Astrocyte of the cerebellum (primary cell): ENCODE measurements at regions not wholly inside any gene's neighbourhood (a gene's known extent, or its start where the extent isn't known, plus 50 kb on each side); places are given as distances from the start of the nearest gene placed in this dataset.

ENCODE experiments used
- DNase-seq: peaks from one replicate; pipeline ENCODE4 v3.0.0-alpha.2; 2011; ENCODE audit warnings: low read depth
- H3K4me3 ChIP-seq: 2 replicates; pipeline ENCODE4 v1.5.1; 2011; ENCODE audit warnings: mild to moderate bottlenecking, low read depth, low read length, moderate library complexity
- in situ Hi-C: cut with HindIII; loops from 2 replicates; pipeline ENCODE4 v1.10.0; 2017; ENCODE audit warnings: low sequenced_read_pairs
- TF ChIP-seq, protein P1 (sequence below): IDR thresholded peaks from 2 replicates; pipeline ENCODE4 v1.5.1; 2012; ENCODE audit warnings: low read length, low read depth, moderate library complexity, mild to moderate bottlenecking; ENCODE audit errors: missing control alignments

DNA sequence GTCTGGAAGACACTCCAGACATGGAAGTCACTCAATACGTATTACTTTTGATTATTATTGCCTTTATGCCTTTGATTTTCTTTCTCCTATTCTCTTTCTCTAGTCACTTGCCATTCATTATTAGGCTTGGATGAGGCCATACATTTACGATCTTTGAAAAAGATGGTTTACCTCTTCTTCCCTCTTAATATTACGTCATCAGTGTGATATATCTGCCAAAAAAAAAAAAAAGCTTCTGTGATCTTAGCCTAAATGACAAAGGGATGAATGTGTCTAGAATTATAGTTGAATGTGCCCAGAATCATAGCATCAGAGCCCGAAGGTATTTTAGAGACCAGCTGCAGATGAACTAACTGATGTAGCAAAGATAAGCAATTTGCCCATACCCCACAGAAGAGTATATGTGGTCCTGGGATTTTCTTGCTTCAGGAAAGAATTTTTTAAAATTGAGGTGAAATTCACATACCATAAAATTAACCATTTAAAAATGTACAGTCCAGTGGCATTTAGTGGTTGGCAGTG, 73.9 kb downstream of the HHEX start:
- H3K4me3 ChIP-seq = no peak overlapping the region
- TF ChIP-seq, protein P1, sequence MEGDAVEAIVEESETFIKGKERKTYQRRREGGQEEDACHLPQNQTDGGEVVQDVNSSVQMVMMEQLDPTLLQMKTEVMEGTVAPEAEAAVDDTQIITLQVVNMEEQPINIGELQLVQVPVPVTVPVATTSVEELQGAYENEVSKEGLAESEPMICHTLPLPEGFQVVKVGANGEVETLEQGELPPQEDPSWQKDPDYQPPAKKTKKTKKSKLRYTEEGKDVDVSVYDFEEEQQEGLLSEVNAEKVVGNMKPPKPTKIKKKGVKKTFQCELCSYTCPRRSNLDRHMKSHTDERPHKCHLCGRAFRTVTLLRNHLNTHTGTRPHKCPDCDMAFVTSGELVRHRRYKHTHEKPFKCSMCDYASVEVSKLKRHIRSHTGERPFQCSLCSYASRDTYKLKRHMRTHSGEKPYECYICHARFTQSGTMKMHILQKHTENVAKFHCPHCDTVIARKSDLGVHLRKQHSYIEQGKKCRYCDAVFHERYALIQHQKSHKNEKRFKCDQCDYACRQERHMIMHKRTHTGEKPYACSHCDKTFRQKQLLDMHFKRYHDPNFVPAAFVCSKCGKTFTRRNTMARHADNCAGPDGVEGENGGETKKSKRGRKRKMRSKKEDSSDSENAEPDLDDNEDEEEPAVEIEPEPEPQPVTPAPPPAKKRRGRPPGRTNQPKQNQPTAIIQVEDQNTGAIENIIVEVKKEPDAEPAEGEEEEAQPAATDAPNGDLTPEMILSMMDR = no peak
- DNase-seq = no peak
- in situ Hi-C loops = no loop called here

DNA sequence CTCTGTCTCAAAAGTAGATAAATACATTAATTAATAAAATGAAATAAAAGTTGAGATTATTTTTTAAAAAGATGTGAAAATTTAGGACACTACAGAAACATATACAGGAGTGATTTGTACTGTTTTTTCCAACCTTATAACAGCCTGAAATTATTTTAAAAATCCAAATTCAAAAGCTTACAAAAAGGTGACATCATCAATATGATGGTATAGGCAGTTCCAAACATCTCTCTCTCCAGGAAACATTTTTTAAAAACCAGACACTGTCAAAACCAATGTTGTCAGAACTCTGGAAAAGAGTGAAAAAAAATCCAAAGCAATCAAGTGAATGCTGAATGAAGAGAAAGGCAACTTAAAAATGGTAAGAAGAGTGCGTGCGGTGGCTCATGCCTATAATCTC, 76.7 kb downstream of the HHEX start:
- no peak overlapping the region for H3K4me3 ChIP-seq
- no peak for DNase-seq
- in situ Hi-C loops = no loop called here
- TF ChIP-seq, protein P1 = no peak

DNA sequence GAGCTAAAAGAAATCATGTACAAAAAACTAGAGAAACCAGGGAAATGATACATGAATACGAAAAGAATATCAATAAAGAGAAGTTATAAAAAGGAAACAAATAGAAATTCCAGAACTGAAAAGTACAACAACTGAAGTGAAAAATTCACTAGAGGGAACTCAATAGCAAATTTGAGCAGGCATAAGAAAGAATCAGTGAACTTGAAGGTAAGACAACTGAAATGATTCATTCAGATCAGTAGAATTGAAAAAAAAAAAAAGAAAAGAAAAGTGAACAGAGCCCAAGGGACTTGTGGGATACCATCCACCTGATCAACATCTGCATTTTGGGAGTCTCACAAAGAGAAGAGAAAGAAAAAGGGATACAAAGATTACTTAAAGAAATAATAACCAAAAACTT, 78.3 kb downstream of the HHEX start:
- no peak for DNase-seq
- no peak overlapping the region for H3K4me3 ChIP-seq
- TF ChIP-seq, protein P1 = no peak
- in situ Hi-C loops = no loop called here

DNA sequence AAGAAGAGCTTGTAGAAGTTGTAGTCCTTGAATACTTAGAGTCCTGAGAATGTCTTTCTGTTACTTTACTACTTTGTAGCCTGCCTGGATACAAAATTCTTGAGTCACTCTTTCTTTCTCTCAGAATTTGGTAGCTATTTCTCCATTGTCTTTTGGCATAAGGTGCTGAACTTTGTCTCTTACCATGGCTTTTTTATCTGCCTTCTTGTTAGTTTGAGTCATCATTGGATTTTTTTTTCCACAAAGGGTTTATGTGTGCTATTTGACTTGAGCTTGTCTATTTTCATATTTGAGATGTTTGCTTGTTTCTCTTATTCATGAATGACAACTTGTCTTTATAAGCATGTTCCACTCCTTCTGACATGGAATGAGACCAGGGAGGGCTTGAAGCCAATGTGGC, 74.5 kb upstream of the EXOC6 start:
- DNase-seq = no peak
- in situ Hi-C loops = no loop called here
- TF ChIP-seq, protein P1 = no peak
- no peak overlapping the region for H3K4me3 ChIP-seq

DNA sequence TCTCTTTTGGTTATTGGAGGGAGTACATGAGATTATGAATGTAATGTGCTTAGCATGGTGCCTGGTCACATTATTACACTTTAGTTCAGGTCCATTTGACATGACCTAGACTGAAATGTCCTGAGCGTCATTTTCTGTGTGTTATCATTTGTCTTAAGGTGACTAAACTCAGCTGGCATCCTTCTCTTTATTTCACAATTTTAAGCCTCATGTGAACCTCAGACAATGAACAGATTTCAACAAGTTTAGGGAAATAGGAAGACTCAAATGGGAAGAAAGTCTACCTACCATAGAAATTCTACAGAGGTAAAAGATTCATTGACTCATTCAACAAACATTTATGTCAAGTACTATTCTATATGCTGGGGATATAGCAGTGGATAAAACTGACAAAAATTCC, 70.2 kb upstream of the EXOC6 start:
- no peak overlapping the region for H3K4me3 ChIP-seq
- in situ Hi-C loops = no loop called here

DNA sequence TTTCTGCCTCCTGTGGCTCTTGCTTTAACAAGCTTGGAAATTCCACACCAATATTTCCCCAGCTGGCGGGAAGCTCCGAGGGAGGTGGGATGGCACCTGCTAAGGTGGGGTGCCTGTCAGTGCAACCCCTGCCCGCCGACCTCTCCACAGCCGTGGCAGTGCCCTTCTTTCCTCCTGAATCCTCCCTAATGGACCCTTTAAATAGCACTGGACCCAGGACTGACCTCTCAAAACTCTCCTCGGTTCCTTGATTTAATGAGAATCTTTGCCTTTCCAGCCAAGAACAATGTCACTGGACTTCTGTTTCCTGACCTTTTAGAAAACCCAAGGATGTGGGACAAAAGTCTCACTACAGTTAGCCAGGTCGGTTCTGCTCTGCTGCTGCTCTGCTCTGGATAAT, 63.2 kb upstream of the EXOC6 start:
- in situ Hi-C loops = no loop called here
- no peak for DNase-seq
- H3K4me3 ChIP-seq = no peak overlapping the region
- TF ChIP-seq, protein P1 = no peak

More for the DNA sequence above, 70.2 kb upstream of the EXOC6 start:
- no peak for DNase-seq
- TF ChIP-seq, protein P1 = no peak

DNA sequence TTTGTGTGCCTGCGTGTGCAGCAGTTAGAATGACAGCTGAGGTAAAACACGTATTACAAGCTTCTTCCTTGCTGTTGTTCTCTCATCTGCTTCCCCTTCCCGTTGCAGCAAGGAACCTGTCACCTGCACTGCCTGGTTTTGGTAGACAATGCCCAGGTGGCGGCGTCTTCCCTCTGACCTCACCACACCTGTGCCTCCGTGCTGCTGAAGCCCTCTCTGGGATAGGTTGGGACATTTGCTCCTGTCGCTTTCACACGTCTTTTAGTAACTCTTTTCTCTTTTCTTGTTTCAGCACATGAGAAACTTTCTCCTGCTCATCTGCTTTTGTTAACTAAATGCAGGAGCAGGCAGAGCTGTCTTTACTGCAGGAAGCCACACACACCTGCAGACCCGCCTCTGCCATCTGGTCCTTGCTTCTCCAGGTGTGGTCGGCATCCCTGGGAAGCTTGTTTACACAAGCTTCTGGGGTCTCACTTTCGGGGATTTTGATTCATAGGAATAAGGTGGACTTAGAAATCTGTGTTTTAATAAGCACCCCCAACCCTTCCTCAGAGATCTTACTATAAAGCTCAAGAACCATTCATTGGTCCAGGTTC, 60.7 kb upstream of the EXOC6 start:
- TF ChIP-seq, protein P1 = no peak
- no peak overlapping the region for H3K4me3 ChIP-seq
- no peak for DNase-seq
- in situ Hi-C loops = no loop called here
